ENCODE measurements at regions not wholly inside any gene's neighbourhood (a gene's known extent, or its start where the extent isn't known, plus 50 kb on each side); places are given as distances from the start of the nearest gene placed in this dataset.

- no peak for TF ChIP-seq ZNF281 (CRISPR knock-in tag; IDR thresholded peaks at IDR 0.05; ENCODE audit: borderline replicate concordance)
- no peak for TF ChIP-seq FOXP4 (CRISPR knock-in tag; IDR thresholded peaks at IDR 0.05)
- CTCF ChIA-PET (ENCODE audit: low intra/inter-chr PET ratio, low total read pairs): no interaction called here
- no TSS peak for BruUV-seq (replicated peaks)
- Histone ChIP-seq H3K36me3 (replicated peaks in 1 of 2; ENCODE audit: control insufficient read depth in 1 of 2, insufficient read depth in 2 of 2, low read length in 2 of 2) (no peaks in the 10 kb centered on the region), H2AFZ (ENCODE audit: low read length) (no peak overlapping the region), H3K4me3 (replicated peaks in 1 of 3; ENCODE audit: insufficient read depth in 1 of 3, low read depth in 2 of 3, low read length in 3 of 3) (no peak overlapping the region), H3K27ac (ENCODE audit: extremely low read length, insufficient read depth, low read length) (no peak overlapping the region), H3K9ac (ENCODE audit: insufficient read depth, low read depth, low read length) (no peak overlapping the region), H3K4me2 (ENCODE audit: low read depth, low read length) (no peak overlapping the region), H4K20me1 (ENCODE audit: insufficient read depth, low read length) (no peaks in the 10 kb centered on the region), H3K4me1 (ENCODE audit: insufficient read depth, low read length) (no peaks in the 10 kb centered on the region), H3K27me3 (ENCODE audit: control insufficient read depth in 1 of 2, insufficient read depth in 2 of 2, low read length in 2 of 2) (no peaks in the 10 kb centered on the region), H3K79me2 (ENCODE audit: insufficient read depth, low read length) (no peaks in the 10 kb centered on the region), H3K9me3 (ENCODE audit: low read length) (peaks cover 80% of the 10 kb centered on the region)
- intact Hi-C loops (cut with micrococcal nuclease; ENCODE audit: unreplicated experiment): no loop called here
- DNase-seq (ENCODE audit: low spot score) (no peak), FAIRE-seq (no peak), ATAC-seq (no peak)
- POLR2A ChIA-PET: no interaction called here
- in situ Hi-C loops (cut with HindIII; ENCODE audit: extremely low pct_ligation_motif_present, low pct_unique_long_range_greater_than_20kb): no loop called here
- WGBS (ENCODE audit: low lambda C conversion rate): 19% methylated on average over 10 of the region's 10 CpGs
Measured at GRCh38 chr17:22142091-22142490, 449.8 kb downstream of the KCNJ18 start.

DNA sequence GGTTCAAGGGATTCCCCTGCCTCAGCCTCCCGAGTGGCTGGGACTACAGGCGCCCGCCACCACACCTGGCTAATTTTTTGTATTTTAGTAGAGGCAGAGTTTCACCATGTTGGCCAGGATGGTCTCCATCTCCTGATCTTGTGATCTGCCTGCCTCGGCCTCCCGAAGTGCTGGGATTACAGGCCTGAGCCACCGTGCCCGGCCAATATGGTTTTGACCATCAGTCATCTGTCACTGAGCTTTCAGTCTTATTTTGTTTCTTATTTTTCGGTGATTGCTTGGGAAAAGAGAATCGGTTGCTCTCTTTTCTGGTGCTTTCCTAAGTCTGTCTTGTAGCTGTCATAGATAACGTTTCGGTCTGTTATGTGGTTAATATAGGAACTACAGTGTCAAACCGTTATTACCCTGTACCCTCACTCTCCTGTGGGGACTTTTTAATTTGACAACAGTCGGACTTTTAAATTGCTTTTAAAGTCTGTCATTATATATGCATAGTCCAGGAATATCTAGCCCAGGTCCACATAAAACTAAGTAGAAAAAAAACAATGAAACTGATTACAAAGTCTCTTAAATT, 453.4 kb downstream of the KCNJ18 start:
- Histone ChIP-seq H3K9me3 (ENCODE audit: low read length) (peaks cover 72% of the 10 kb centered on the region), H3K79me2 (ENCODE audit: insufficient read depth, low read length) (no peaks in the 10 kb centered on the region), H3K4me1 (ENCODE audit: insufficient read depth, low read length) (no peaks in the 10 kb centered on the region), H3K27ac (ENCODE audit: extremely low read length, insufficient read depth, low read length) (no peak overlapping the region), H3K4me2 (ENCODE audit: low read depth, low read length) (no peak overlapping the region), H3K36me3 (replicated peaks in 1 of 2; ENCODE audit: control insufficient read depth in 1 of 2, insufficient read depth in 2 of 2, low read length in 2 of 2) (no peaks in the 10 kb centered on the region), H3K9ac (ENCODE audit: insufficient read depth, low read depth, low read length) (no peak overlapping the region), H2AFZ (ENCODE audit: low read length) (no peak overlapping the region), H3K4me3 (replicated peaks in 1 of 3; ENCODE audit: insufficient read depth in 1 of 3, low read depth in 2 of 3, low read length in 3 of 3) (no peak overlapping the region), H4K20me1 (ENCODE audit: insufficient read depth, low read length) (no peaks in the 10 kb centered on the region), H3K27me3 (ENCODE audit: control insufficient read depth in 1 of 2, insufficient read depth in 2 of 2, low read length in 2 of 2) (no peaks in the 10 kb centered on the region)
- FAIRE-seq (no peak), ATAC-seq (no peak), DNase-seq (ENCODE audit: low spot score) (no peak)
- 19% methylated on average over 13 of the region's 13 CpGs for WGBS (ENCODE audit: low lambda C conversion rate)
- in situ Hi-C loops (cut with HindIII; ENCODE audit: extremely low pct_ligation_motif_present, low pct_unique_long_range_greater_than_20kb): no loop called here
- POLR2A ChIA-PET: no interaction called here
- intact Hi-C loops (cut with micrococcal nuclease; ENCODE audit: unreplicated experiment): no loop called here
- no TSS peak for BruUV-seq (replicated peaks)
- CTCF ChIA-PET (ENCODE audit: low intra/inter-chr PET ratio, low total read pairs): no interaction called here
- TF ChIP-seq PRDM10 (CRISPR knock-in tag; IDR thresholded peaks at IDR 0.05; ENCODE audit: low read depth) (no peak), ZBTB33 (CRISPR knock-in tag; IDR thresholded peaks at IDR 0.05) (no peak), GATAD1 (CRISPR knock-in tag; IDR thresholded peaks at IDR 0.05) (no peak), THYN1 (CRISPR knock-in tag; IDR thresholded peaks at IDR 0.05; ENCODE audit: borderline replicate concordance, low read depth) (no peak), HOXA5 (CRISPR knock-in tag; IDR thresholded peaks at IDR 0.05) (no peak)
